ENCODE measurements at regions not wholly inside any gene's neighbourhood (a gene's known extent, or its start where the extent isn't known, plus 50 kb on each side); places are given as distances from the start of the nearest gene placed in this dataset.

GRCh38 chr3:105197863-105198262, 168.8 kb upstream of the ALCAM start:
- H3K4me3 ChIP-seq (ENCODE audit: low read depth, low read length), result no peak overlapping the region

- no peak overlapping the region for H3K4me3 ChIP-seq (ENCODE audit: low read depth, low read length)
These were observed 167.5 kb upstream of the ALCAM start for GRCh38 chr3:105199217-105199616.

- H3K4me3 ChIP-seq (ENCODE audit: low read depth, low read length), result no peak overlapping the region
These were observed 156.6 kb upstream of the ALCAM start for GRCh38 chr3:105210141-105210540.

GRCh38 chr3:105214590-105214989, 152.1 kb upstream of the ALCAM start:
- H3K4me3 ChIP-seq (ENCODE audit: low read depth, low read length), result no peak overlapping the region

GRCh38 chr3:105222568-105223093, 144.1 kb upstream of the ALCAM start:
- no peak overlapping the region for H3K4me3 ChIP-seq (ENCODE audit: low read depth, low read length)

GRCh38 chr3:105223815-105224214, 142.9 kb upstream of the ALCAM start:
- H3K4me3 ChIP-seq (ENCODE audit: low read depth, low read length), result no peak overlapping the region

GRCh38 chr3:105228696-105229095, 138.0 kb upstream of the ALCAM start:
- no peak overlapping the region for H3K4me3 ChIP-seq (ENCODE audit: low read depth, low read length)

- H3K4me3 ChIP-seq (ENCODE audit: low read depth, low read length), result no peak overlapping the region
These were observed 134.2 kb upstream of the ALCAM start for GRCh38 chr3:105232553-105232952.

GRCh38 chr3:105233010-105233409, 133.7 kb upstream of the ALCAM start:
- no peak overlapping the region for H3K4me3 ChIP-seq (ENCODE audit: low read depth, low read length)

- H3K4me3 ChIP-seq (ENCODE audit: low read depth, low read length), result no peak overlapping the region
These were observed 131.5 kb upstream of the ALCAM start for GRCh38 chr3:105235221-105235620.

GRCh38 chr3:105235785-105236184, 130.9 kb upstream of the ALCAM start:
- no peak overlapping the region for H3K4me3 ChIP-seq (ENCODE audit: low read depth, low read length)

GRCh38 chr3:105238367-105238766, 128.3 kb upstream of the ALCAM start:
- H3K4me3 ChIP-seq (ENCODE audit: low read depth, low read length), result no peak overlapping the region

GRCh38 chr3:105243076-105243475, 123.6 kb upstream of the ALCAM start:
- no peak overlapping the region for H3K4me3 ChIP-seq (ENCODE audit: low read depth, low read length)

- H3K4me3 ChIP-seq (ENCODE audit: low read depth, low read length), result no peak overlapping the region
These were observed 120.2 kb upstream of the ALCAM start for GRCh38 chr3:105246536-105246935.

- H3K4me3 ChIP-seq (ENCODE audit: low read depth, low read length), result no peak overlapping the region
These were observed 113.5 kb upstream of the ALCAM start for GRCh38 chr3:105253225-105253624.

GRCh38 chr3:105254154-105254553, 112.6 kb upstream of the ALCAM start:
- no peak overlapping the region for H3K4me3 ChIP-seq (ENCODE audit: low read depth, low read length)

- H3K4me3 ChIP-seq (ENCODE audit: low read depth, low read length), result no peak overlapping the region
These were observed 111.4 kb upstream of the ALCAM start for GRCh38 chr3:105255350-105255749.

GRCh38 chr3:105259496-105259895, 107.2 kb upstream of the ALCAM start:
- H3K4me3 ChIP-seq (ENCODE audit: low read depth, low read length), result no peak overlapping the region

GRCh38 chr3:105260385-105260784, 106.3 kb upstream of the ALCAM start:
- no peak overlapping the region for H3K4me3 ChIP-seq (ENCODE audit: low read depth, low read length)

- H3K4me3 ChIP-seq (ENCODE audit: low read depth, low read length), result no peak overlapping the region
These were observed 92.2 kb upstream of the ALCAM start for GRCh38 chr3:105274536-105274935.

GRCh38 chr3:105274958-105275357, 91.8 kb upstream of the ALCAM start:
- no peak overlapping the region for H3K4me3 ChIP-seq (ENCODE audit: low read depth, low read length)

GRCh38 chr3:105277656-105278055, 89.1 kb upstream of the ALCAM start:
- H3K4me3 ChIP-seq (ENCODE audit: low read depth, low read length), result no peak overlapping the region

GRCh38 chr3:105278688-105279087, 88.0 kb upstream of the ALCAM start:
- H3K4me3 ChIP-seq (ENCODE audit: low read depth, low read length), result no peak overlapping the region

GRCh38 chr3:105281989-105282388, 84.7 kb upstream of the ALCAM start:
- no peak overlapping the region for H3K4me3 ChIP-seq (ENCODE audit: low read depth, low read length)
